SK-N-SH (cell line): ENCODE measurements at regions not wholly inside any gene's neighbourhood (a gene's known extent, or its start where the extent isn't known, plus 50 kb on each side); places are given as distances from the start of the nearest gene placed in this dataset.

Experiments
- CTCF ChIA-PET: fragments of 300-600, 350-600 bp; formaldehyde crosslinking; extraction: SDS; loops from one replicate; lab custom pipeline; 2021; lab: Yijun Ruan, JAX
- POLR2A ChIA-PET: fragments of 350-600 bp; sonication (Branson Sonifier 250); formaldehyde crosslinking; extraction: SDS; loops from one replicate; lab custom pipeline; 2020; ENCODE audit warnings: antibody characterized with exemption, inconsistent platforms; lab: Yijun Ruan, JAX
- DNase-seq: peaks from one replicate; pipeline ENCODE4 v3.0.0; 2012
- H2AFZ ChIP-seq: fragments of 200-600 bp; sonication (generic); 2 replicates; pipeline ENCODE4 v1.8.1; 2016; ENCODE audit warnings: antibody characterized with exemption, mild to moderate bottlenecking, low read depth
- H3F3A ChIP-seq: fragments of 200-600 bp; sonication (generic); replicated peaks from 2 replicates; pipeline ENCODE3; 2016; ENCODE audit warnings: antibody characterized with exemption, mild to moderate bottlenecking; ENCODE audit not compliant: insufficient read depth
- H3K27ac ChIP-seq, 2 experiments: fragments of 200-500 bp in 1 of 2; fragments of 200-600 bp in 1 of 2; sonication (Bioruptor generic) in 1 of 2; sonication (generic), shearing (Covaris generic) in 1 of 2; 2 replicates each; pipeline versions ENCODE4 v1.5.1 to v1.6.1; 2014 to 2016; ENCODE audit warnings: low read depth in 2 of 2, inconsistent platforms in 1 of 2, low read length in 1 of 2, mild to moderate bottlenecking in 1 of 2, mixed read lengths in 1 of 2
- H3K27me3 ChIP-seq: fragments of 200-600 bp; sonication (generic), shearing (Covaris generic); 2 replicates; pipeline ENCODE4 v1.6.1; 2016; ENCODE audit warnings: mixed run types; ENCODE audit not compliant: insufficient read depth
- H3K36me3 ChIP-seq, 2 experiments: fragments of 200-500 bp in 1 of 2; fragments of 200-600 bp in 1 of 2; sonication (Bioruptor generic) in 1 of 2; sonication (generic) in 1 of 2; replicated peaks in 1 of 2; 2 replicates each; pipeline versions ENCODE3 to v1.5.1; 2014 to 2016; ENCODE audit warnings: low read length in 1 of 2, mild to moderate bottlenecking in 1 of 2; ENCODE audit not compliant: insufficient read depth in 2 of 2, control insufficient read depth in 1 of 2
- H3K4me1 ChIP-seq, 2 experiments: fragments of 200-500 bp in 1 of 2; fragments of 200-600 bp in 1 of 2; sonication (Bioruptor generic) in 1 of 2; sonication (generic), shearing (Covaris generic) in 1 of 2; 2 replicates each; pipeline versions ENCODE4 v1.5.1 to v1.6.1; 2014 to 2016; ENCODE audit warnings: low read depth in 1 of 2, low read length in 1 of 2, mixed run types in 1 of 2; ENCODE audit not compliant: insufficient read depth in 2 of 2, control insufficient read depth in 1 of 2
- H3K4me2 ChIP-seq: fragments of 200-600 bp; sonication (generic), shearing (Covaris generic); 2 replicates; pipeline ENCODE4 v1.6.1; 2017; ENCODE audit warnings: mixed run types
- H3K4me3 ChIP-seq, 2 experiments: fragments of 200-500 bp in 1 of 2; fragments of 200-600 bp in 1 of 2; sonication (Bioruptor generic) in 1 of 2; sonication (generic), shearing (Covaris generic) in 1 of 2; 2 replicates each; pipeline versions ENCODE4 v1.5.1 to v1.8.1; 2014 to 2016; ENCODE audit warnings: low read depth in 2 of 2, inconsistent platforms in 1 of 2, low read length in 1 of 2, mild to moderate bottlenecking in 1 of 2, mixed read lengths in 1 of 2, moderate library complexity in 1 of 2
- H3K79me2 ChIP-seq: fragments of 200-600 bp; sonication (generic); 2 replicates; pipeline ENCODE4 v1.8.1; 2017; ENCODE audit warnings: mild to moderate bottlenecking; ENCODE audit not compliant: insufficient read depth
- H3K9ac ChIP-seq: fragments of 200-600 bp; sonication (generic); 2 replicates; pipeline ENCODE4 v1.6.1; 2017; ENCODE audit warnings: mixed run types
- H3K9me2 ChIP-seq: fragments of 200-600 bp; sonication (generic); 2 replicates; pipeline ENCODE4 v1.6.1; 2017; ENCODE audit warnings: mixed run types
- H3K9me3 ChIP-seq: fragments of 200-600 bp; sonication (generic); 2 replicates; pipeline ENCODE4 v1.6.1; 2017; ENCODE audit warnings: mixed run types, mild to moderate bottlenecking, moderate library complexity
- H4K20me1 ChIP-seq: fragments of 200-600 bp; sonication (generic); 2 replicates; pipeline ENCODE4 v1.6.1; 2017; ENCODE audit warnings: mild to moderate bottlenecking, mixed run types; ENCODE audit not compliant: insufficient read depth
- ELF1 ChIP-seq: IDR thresholded peaks from 2 replicates; pipeline ENCODE4 v1.4.0; 2012
- EP300 ChIP-seq, 2 experiments: IDR thresholded peaks; 2 replicates each; pipeline versions ENCODE4 v1.4.0 to v1.6.1; 2012; ENCODE audit warnings: borderline replicate concordance in 1 of 2, low read depth in 1 of 2, low read length in 1 of 2
- FOXJ3 ChIP-seq: sonication (generic); formaldehyde crosslinking; IDR thresholded peaks from 2 replicates; pipeline ENCODE4 v1.5.1; 2020; ENCODE audit warnings: mild to moderate bottlenecking, missing genetic modification reagents
- FOXM1 ChIP-seq: IDR thresholded peaks from 2 replicates; pipeline ENCODE4 v1.4.0; 2012; ENCODE audit warnings: low read depth, mild to moderate bottlenecking
- GABPA ChIP-seq: IDR thresholded peaks from 2 replicates; pipeline ENCODE4 v1.4.0; 2012; ENCODE audit warnings: low read depth, mild to moderate bottlenecking
- JUND ChIP-seq: IDR thresholded peaks from 2 replicates; pipeline ENCODE4 v1.4.0; 2012
- MXI1 ChIP-seq: IDR thresholded peaks from 2 replicates; pipeline ENCODE4 v1.6.1; 2012; ENCODE audit warnings: mild to moderate bottlenecking, low read depth, low read length, improper control_type of control experiment
- NFIC ChIP-seq: IDR thresholded peaks from 2 replicates; pipeline ENCODE4 v1.4.0; 2012; ENCODE audit warnings: borderline replicate concordance
- RFX5 ChIP-seq: IDR thresholded peaks from 2 replicates; pipeline ENCODE4 v1.6.1; 2012; ENCODE audit warnings: mild to moderate bottlenecking, improper control_type of control experiment, low read length
- RXRA ChIP-seq: IDR thresholded peaks from 2 replicates; pipeline ENCODE4 v1.4.0; 2012; ENCODE audit warnings: low read depth, mild to moderate bottlenecking, borderline replicate concordance
- TCF12 ChIP-seq: IDR thresholded peaks from 2 replicates; pipeline ENCODE4 v1.4.0; 2012
- WGBS: methylation state at CpG from one replicate; pipeline ENCODE4 v1.1.6; 2017; ENCODE audit warnings: low lambda C conversion rate; 5-methylcytosine and 5-hydroxymethylcytosine counted together
- TF ChIP-seq, protein P1 (sequence below): IDR thresholded peaks from 2 replicates; pipeline ENCODE4 v1.6.1; 2012; ENCODE audit warnings: mild to moderate bottlenecking, low read depth, low read length, moderate library complexity
- TF ChIP-seq, protein P2 (sequence below): IDR thresholded peaks from 2 replicates; pipeline ENCODE4; 2012
- TF ChIP-seq, protein P3 (sequence below): IDR thresholded peaks from 2 replicates; pipeline ENCODE4 v1.4.0; 2012; ENCODE audit warnings: low read depth
- TF ChIP-seq, protein P4 (sequence below): fragments of 200-600 bp; sonication (generic); IDR thresholded peaks from 2 replicates; pipeline ENCODE4 v1.6.1; 2017; ENCODE audit warnings: antibody characterized with exemption, mild to moderate bottlenecking, moderate library complexity

DNA sequence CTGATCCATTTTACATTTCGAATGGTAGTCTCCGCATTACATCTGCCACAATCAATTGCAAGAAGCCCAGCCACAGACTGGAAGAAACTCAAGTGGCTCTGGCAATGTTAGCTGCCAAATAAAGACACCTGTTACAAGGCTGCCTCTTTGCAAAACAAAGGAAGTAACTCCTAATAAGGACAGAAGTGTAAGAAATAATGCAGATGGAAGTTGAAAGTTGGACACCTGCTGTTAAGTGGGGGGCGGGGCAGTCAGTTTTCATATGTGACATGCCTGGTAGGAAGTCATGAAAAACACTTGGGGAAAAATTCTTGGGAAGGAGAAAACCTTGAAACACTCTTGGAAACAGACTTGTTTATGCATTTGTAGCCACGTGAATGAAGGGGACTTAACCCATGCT lies 54.1 kb upstream of the ATP2C1 start:
- no peak for TF ChIP-seq FOXJ3 (CRISPR knock-in tag)
- TF ChIP-seq JUND: no peak
- TF ChIP-seq FOXM1: no peak
- no peak for TF ChIP-seq GABPA
- TF ChIP-seq EP300 (IDR thresholded peaks at IDR 0.05; ENCODE audit: borderline replicate concordance in 1 of 2, low read depth in 1 of 2, low read length in 1 of 2): no peak
- TF ChIP-seq, protein P1, sequence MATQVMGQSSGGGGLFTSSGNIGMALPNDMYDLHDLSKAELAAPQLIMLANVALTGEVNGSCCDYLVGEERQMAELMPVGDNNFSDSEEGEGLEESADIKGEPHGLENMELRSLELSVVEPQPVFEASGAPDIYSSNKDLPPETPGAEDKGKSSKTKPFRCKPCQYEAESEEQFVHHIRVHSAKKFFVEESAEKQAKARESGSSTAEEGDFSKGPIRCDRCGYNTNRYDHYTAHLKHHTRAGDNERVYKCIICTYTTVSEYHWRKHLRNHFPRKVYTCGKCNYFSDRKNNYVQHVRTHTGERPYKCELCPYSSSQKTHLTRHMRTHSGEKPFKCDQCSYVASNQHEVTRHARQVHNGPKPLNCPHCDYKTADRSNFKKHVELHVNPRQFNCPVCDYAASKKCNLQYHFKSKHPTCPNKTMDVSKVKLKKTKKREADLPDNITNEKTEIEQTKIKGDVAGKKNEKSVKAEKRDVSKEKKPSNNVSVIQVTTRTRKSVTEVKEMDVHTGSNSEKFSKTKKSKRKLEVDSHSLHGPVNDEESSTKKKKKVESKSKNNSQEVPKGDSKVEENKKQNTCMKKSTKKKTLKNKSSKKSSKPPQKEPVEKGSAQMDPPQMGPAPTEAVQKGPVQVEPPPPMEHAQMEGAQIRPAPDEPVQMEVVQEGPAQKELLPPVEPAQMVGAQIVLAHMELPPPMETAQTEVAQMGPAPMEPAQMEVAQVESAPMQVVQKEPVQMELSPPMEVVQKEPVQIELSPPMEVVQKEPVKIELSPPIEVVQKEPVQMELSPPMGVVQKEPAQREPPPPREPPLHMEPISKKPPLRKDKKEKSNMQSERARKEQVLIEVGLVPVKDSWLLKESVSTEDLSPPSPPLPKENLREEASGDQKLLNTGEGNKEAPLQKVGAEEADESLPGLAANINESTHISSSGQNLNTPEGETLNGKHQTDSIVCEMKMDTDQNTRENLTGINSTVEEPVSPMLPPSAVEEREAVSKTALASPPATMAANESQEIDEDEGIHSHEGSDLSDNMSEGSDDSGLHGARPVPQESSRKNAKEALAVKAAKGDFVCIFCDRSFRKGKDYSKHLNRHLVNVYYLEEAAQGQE: no peak
- TF ChIP-seq, protein P2, sequence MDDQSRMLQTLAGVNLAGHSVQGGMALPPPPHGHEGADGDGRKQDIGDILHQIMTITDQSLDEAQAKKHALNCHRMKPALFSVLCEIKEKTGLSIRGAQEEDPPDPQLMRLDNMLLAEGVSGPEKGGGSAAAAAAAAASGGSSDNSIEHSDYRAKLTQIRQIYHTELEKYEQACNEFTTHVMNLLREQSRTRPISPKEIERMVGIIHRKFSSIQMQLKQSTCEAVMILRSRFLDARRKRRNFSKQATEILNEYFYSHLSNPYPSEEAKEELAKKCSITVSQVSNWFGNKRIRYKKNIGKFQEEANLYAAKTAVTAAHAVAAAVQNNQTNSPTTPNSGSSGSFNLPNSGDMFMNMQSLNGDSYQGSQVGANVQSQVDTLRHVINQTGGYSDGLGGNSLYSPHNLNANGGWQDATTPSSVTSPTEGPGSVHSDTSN: no peak
- TF ChIP-seq, protein P3, sequence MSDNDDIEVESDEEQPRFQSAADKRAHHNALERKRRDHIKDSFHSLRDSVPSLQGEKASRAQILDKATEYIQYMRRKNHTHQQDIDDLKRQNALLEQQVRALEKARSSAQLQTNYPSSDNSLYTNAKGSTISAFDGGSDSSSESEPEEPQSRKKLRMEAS: no peak
- no peaks in the 10 kb centered on the region for H3K36me3 ChIP-seq
- no peaks in the 10 kb centered on the region for H3K4me1 ChIP-seq
- H3K9ac ChIP-seq: no peak overlapping the region
- no peak for DNase-seq
- ChIA-PET CTCF (interaction anchor here (0.6 to 0.8 kb wide), 2 partner anchors 10 to 80 kb away, joined by 3 read pairs; no protein-coding TSS in a partner anchor), POLR2A (no interaction called here)
- H2AFZ ChIP-seq: no peak overlapping the region
- no peaks in the 10 kb centered on the region for H3K9me3 ChIP-seq
- no peaks in the 10 kb centered on the region for H3K79me2 ChIP-seq
- H3K4me2 ChIP-seq: no peak overlapping the region
- no peak overlapping the region for H3K4me3 ChIP-seq
- no peak overlapping the region for H3K27ac ChIP-seq
- H3K27me3 ChIP-seq: no peaks in the 10 kb centered on the region
- WGBS: 44% methylated on average over 4 of the region's 4 CpGs
- no peaks in the 10 kb centered on the region for H4K20me1 ChIP-seq
- no peaks in the 10 kb centered on the region for H3F3A ChIP-seq
- H3K9me2 ChIP-seq: no peaks in the 10 kb centered on the region

DNA sequence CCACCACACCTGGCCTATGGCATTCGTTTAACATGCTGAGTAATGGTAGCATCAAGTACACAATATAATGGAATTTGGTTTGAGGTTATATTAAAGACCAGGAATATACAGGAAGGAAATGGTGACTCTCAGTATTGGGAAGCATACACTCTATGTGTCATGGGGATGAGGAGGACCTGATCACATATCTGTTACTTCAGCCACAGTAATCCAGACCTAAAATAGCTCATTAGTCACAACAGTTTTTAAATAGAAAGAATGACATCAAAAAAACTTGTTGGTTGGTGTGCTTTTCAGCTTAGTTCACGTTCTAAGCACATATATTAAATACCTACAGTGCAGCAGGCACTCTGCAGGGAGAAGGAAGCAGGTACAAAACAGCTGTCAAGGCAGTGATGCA lies 52.5 kb upstream of the ATP2C1 start:
- no peak overlapping the region for H3K4me2 ChIP-seq
- no peaks in the 10 kb centered on the region for H3K27me3 ChIP-seq
- H3K9me3 ChIP-seq: no peaks in the 10 kb centered on the region
- ChIA-PET CTCF (no interaction called here), POLR2A (no interaction called here)
- H3K4me1 ChIP-seq: no peaks in the 10 kb centered on the region
- DNase-seq: no peak
- no peak overlapping the region for H3K9ac ChIP-seq
- WGBS: 15% methylated on average over 2 of the region's 2 CpGs
- no peaks in the 10 kb centered on the region for H3K79me2 ChIP-seq
- no peak overlapping the region for H2AFZ ChIP-seq
- H3K36me3 ChIP-seq: no peaks in the 10 kb centered on the region
- no peak overlapping the region for H3K27ac ChIP-seq
- no peaks in the 10 kb centered on the region for H4K20me1 ChIP-seq
- H3K9me2 ChIP-seq: no peaks in the 10 kb centered on the region
- TF ChIP-seq TCF12 (no peak), RFX5 (no peak), RXRA (no peak), EP300 (IDR thresholded peaks at IDR 0.05; ENCODE audit: borderline replicate concordance in 1 of 2, low read depth in 1 of 2, low read length in 1 of 2) (no peak), MXI1 (no peak), NFIC (no peak), ELF1 (no peak), GABPA (no peak)
- TF ChIP-seq, protein P4, sequence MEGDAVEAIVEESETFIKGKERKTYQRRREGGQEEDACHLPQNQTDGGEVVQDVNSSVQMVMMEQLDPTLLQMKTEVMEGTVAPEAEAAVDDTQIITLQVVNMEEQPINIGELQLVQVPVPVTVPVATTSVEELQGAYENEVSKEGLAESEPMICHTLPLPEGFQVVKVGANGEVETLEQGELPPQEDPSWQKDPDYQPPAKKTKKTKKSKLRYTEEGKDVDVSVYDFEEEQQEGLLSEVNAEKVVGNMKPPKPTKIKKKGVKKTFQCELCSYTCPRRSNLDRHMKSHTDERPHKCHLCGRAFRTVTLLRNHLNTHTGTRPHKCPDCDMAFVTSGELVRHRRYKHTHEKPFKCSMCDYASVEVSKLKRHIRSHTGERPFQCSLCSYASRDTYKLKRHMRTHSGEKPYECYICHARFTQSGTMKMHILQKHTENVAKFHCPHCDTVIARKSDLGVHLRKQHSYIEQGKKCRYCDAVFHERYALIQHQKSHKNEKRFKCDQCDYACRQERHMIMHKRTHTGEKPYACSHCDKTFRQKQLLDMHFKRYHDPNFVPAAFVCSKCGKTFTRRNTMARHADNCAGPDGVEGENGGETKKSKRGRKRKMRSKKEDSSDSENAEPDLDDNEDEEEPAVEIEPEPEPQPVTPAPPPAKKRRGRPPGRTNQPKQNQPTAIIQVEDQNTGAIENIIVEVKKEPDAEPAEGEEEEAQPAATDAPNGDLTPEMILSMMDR: no peak
- no peak overlapping the region for H3K4me3 ChIP-seq
- no peaks in the 10 kb centered on the region for H3F3A ChIP-seq
